Smooth muscle cell (in vitro differentiated cells): ENCODE measurements at regions not wholly inside any gene's neighbourhood (a gene's known extent, or its start where the extent isn't known, plus 50 kb on each side); places are given as distances from the start of the nearest gene placed in this dataset.

Source experiments
- DNase-seq: peaks from one replicate; lab custom pipeline; 2025; ENCODE audit not compliant: unreplicated experiment; lab: John Stamatoyannopoulos, UW
- H2AFZ ChIP-seq: fragments of 200-600 bp; sonication (generic); 2 replicates; pipeline ENCODE4 v1.6.0; 2016; ENCODE audit warnings: antibody characterized with exemption, low read depth, mild to moderate bottlenecking
- H3F3A ChIP-seq: fragments of 200-600 bp; sonication (generic); 2 replicates; pipeline ENCODE4 v1.6.0; 2017; ENCODE audit warnings: antibody characterized with exemption, low read depth
- H3K27ac ChIP-seq: fragments of 200-600 bp; sonication (generic); 2 replicates; pipeline ENCODE4 v1.5.1; 2016; ENCODE audit warnings: low read depth, mild to moderate bottlenecking
- H3K27me3 ChIP-seq: fragments of 200-600 bp; sonication (generic); 2 replicates; pipeline ENCODE4 v1.6.1; 2016; ENCODE audit warnings: low read depth, mild to moderate bottlenecking
- H3K36me3 ChIP-seq: fragments of 200-600 bp; sonication (generic); 2 replicates; pipeline ENCODE4 v1.5.1; 2016; ENCODE audit warnings: low read depth
- H3K4me1 ChIP-seq: fragments of 200-600 bp; sonication (generic); 2 replicates; pipeline ENCODE4 v1.5.1; 2016; ENCODE audit warnings: low read depth
- H3K4me2 ChIP-seq: fragments of 200-600 bp; sonication (generic); 2 replicates; pipeline ENCODE4 v1.6.0; 2016; ENCODE audit warnings: mild to moderate bottlenecking
- H3K4me3 ChIP-seq: fragments of 200-600 bp; sonication (generic); 2 replicates; pipeline ENCODE4 v1.5.1; 2016; ENCODE audit warnings: mild to moderate bottlenecking
- H3K79me2 ChIP-seq: fragments of 200-600 bp; sonication (generic); 2 replicates; pipeline ENCODE4 v1.6.0; 2016; ENCODE audit warnings: low read depth, mild to moderate bottlenecking
- H3K9ac ChIP-seq: fragments of 200-600 bp; sonication (generic); 2 replicates; pipeline ENCODE4 v1.6.0; 2016; ENCODE audit warnings: low read depth
- H3K9me3 ChIP-seq: fragments of 200-600 bp; sonication (generic); replicated peaks from 2 replicates; pipeline ENCODE4 v1.5.1; 2016; ENCODE audit warnings: low read depth
- H4K20me1 ChIP-seq: fragments of 200-600 bp; sonication (generic); 2 replicates; pipeline ENCODE4 v1.6.0; 2016; ENCODE audit warnings: low read depth
- WGBS: methylation state at CpG from one replicate; pipeline ENCODE4 v1.1.7; 2016; ENCODE audit warnings: low lambda C conversion rate; 5-methylcytosine and 5-hydroxymethylcytosine counted together
- TF ChIP-seq, protein P1 (sequence below): fragments of 200-600 bp; sonication (generic); IDR thresholded peaks from 2 replicates; pipeline ENCODE4 v1.5.1; 2017; ENCODE audit warnings: borderline replicate concordance, mild to moderate bottlenecking, antibody characterized with exemption; ENCODE audit not compliant: insufficient read depth, poor library complexity, severe bottlenecking

DNA sequence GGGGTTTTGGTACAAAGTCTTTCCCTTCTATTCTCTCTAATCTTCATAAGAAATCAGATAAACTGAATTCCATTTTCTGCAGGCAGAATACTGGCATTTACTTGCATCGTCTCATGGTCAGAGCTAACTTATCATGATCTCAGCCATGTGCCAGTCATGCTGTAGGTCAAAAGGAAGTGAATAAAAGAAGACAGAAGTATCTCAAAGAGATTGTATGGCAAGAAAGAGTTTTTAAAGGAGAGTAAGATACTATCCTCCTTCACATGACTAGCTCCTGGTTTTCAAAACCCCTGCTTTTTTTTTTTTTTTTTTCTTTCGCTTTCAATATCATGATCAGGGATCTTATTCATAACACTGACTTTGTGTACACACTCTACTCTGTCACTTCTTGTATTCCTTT lies 398.3 kb downstream of the C6orf118 start:
- Histone ChIP-seq H3K27me3 (no peaks in the 10 kb centered on the region), H3K79me2 (no peaks in the 10 kb centered on the region), H3K4me2 (no peak overlapping the region), H3K9me3 (no peaks in the 10 kb centered on the region), H3K27ac (no peak overlapping the region), H3F3A (no peaks in the 10 kb centered on the region), H4K20me1 (no peaks in the 10 kb centered on the region), H2AFZ (no peak overlapping the region), H3K4me1 (no peaks in the 10 kb centered on the region), H3K36me3 (no peaks in the 10 kb centered on the region), H3K9ac (no peak overlapping the region), H3K4me3 (no peak overlapping the region)
- DNase-seq, result no peak
- 74% methylated on average over 2 of the region's 2 CpGs for WGBS
- TF ChIP-seq, protein P1, sequence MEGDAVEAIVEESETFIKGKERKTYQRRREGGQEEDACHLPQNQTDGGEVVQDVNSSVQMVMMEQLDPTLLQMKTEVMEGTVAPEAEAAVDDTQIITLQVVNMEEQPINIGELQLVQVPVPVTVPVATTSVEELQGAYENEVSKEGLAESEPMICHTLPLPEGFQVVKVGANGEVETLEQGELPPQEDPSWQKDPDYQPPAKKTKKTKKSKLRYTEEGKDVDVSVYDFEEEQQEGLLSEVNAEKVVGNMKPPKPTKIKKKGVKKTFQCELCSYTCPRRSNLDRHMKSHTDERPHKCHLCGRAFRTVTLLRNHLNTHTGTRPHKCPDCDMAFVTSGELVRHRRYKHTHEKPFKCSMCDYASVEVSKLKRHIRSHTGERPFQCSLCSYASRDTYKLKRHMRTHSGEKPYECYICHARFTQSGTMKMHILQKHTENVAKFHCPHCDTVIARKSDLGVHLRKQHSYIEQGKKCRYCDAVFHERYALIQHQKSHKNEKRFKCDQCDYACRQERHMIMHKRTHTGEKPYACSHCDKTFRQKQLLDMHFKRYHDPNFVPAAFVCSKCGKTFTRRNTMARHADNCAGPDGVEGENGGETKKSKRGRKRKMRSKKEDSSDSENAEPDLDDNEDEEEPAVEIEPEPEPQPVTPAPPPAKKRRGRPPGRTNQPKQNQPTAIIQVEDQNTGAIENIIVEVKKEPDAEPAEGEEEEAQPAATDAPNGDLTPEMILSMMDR, result no peak

GRCh38 chr6:164906766-164907165 lies 402.6 kb downstream of the C6orf118 start:
- H2AFZ ChIP-seq, result no peak overlapping the region
- no peak overlapping the region for H3K27ac ChIP-seq
- H3K4me2 ChIP-seq, result no peak overlapping the region
- no peak for DNase-seq
- no peaks in the 10 kb centered on the region for H3K79me2 ChIP-seq
- TF ChIP-seq, protein P1, result no peak
- H3K9ac ChIP-seq, result no peak overlapping the region
- no peaks in the 10 kb centered on the region for H3K4me1 ChIP-seq
- H3F3A ChIP-seq, result no peaks in the 10 kb centered on the region
- no peaks in the 10 kb centered on the region for H3K9me3 ChIP-seq
- no peaks in the 10 kb centered on the region for H4K20me1 ChIP-seq
- H3K4me3 ChIP-seq, result no peak overlapping the region
- H3K36me3 ChIP-seq, result no peaks in the 10 kb centered on the region
- H3K27me3 ChIP-seq, result no peaks in the 10 kb centered on the region

GRCh38 chr6:164905311-164905710 lies 404.1 kb downstream of the C6orf118 start:
- H3K27me3 ChIP-seq, result no peaks in the 10 kb centered on the region

GRCh38 chr6:164898412-164898811 lies 411.0 kb downstream of the C6orf118 start:
- H2AFZ ChIP-seq, result no peak overlapping the region
- H3K4me1 ChIP-seq, result no peaks in the 10 kb centered on the region
- 91% methylated on average over 2 of the region's 2 CpGs for WGBS
- no peaks in the 10 kb centered on the region for H3F3A ChIP-seq
- no peaks in the 10 kb centered on the region for H3K79me2 ChIP-seq
- H3K4me3 ChIP-seq, result no peak overlapping the region
- H3K27me3 ChIP-seq, result no peaks in the 10 kb centered on the region
- TF ChIP-seq, protein P1, result no peak
- H3K9me3 ChIP-seq, result no peaks in the 10 kb centered on the region
- no peak overlapping the region for H3K27ac ChIP-seq
- no peak overlapping the region for H3K9ac ChIP-seq
- no peak overlapping the region for H3K4me2 ChIP-seq
- H4K20me1 ChIP-seq, result no peaks in the 10 kb centered on the region
- no peak for DNase-seq
- H3K36me3 ChIP-seq, result no peaks in the 10 kb centered on the region

More at GRCh38 chr6:164905311-164905710, 404.1 kb downstream of the C6orf118 start:
- H3K9me3 ChIP-seq, result no peaks in the 10 kb centered on the region
- no peaks in the 10 kb centered on the region for H3K4me1 ChIP-seq
- H3F3A ChIP-seq, result no peaks in the 10 kb centered on the region
- H3K4me3 ChIP-seq, result no peak overlapping the region
- H3K4me2 ChIP-seq, result no peak overlapping the region
- no peak overlapping the region for H3K27ac ChIP-seq
- H3K36me3 ChIP-seq, result no peaks in the 10 kb centered on the region
- DNase-seq, result no peak
- no peak overlapping the region for H3K9ac ChIP-seq
- TF ChIP-seq, protein P1, result no peak
- no peaks in the 10 kb centered on the region for H4K20me1 ChIP-seq
- no peaks in the 10 kb centered on the region for H3K79me2 ChIP-seq
- no peak overlapping the region for H2AFZ ChIP-seq
